ENCODE measurements at regions not wholly inside any gene's neighbourhood (a gene's known extent, or its start where the extent isn't known, plus 50 kb on each side); places are given as distances from the start of the nearest gene placed in this dataset.
A peak's percentile ranks its signal among the peaks of the same experiment; 100 is the strongest.

GRCh38 chr2:217085543-217085942, 225.7 kb upstream of the TNP1 start:
- in situ Hi-C loops (cut with HindIII; ENCODE audit: low pct_ligation_motif_present, low pct_unique_long_range_greater_than_20kb, low sequenced_read_pairs): no loop called here
- no peak for DNase-seq

GRCh38 chr2:217081799-217082198, 221.9 kb upstream of the TNP1 start:
- DNase-seq: no peak
- in situ Hi-C loops (cut with HindIII; ENCODE audit: low pct_ligation_motif_present, low pct_unique_long_range_greater_than_20kb, low sequenced_read_pairs): no loop called here

- in situ Hi-C loops (cut with HindIII; ENCODE audit: low pct_ligation_motif_present, low pct_unique_long_range_greater_than_20kb, low sequenced_read_pairs): no loop called here
- DNase-seq: no peak
Observed at GRCh38 chr2:217079165-217079564, 219.3 kb upstream of the TNP1 start.

- in situ Hi-C loops (cut with HindIII; ENCODE audit: low pct_ligation_motif_present, low pct_unique_long_range_greater_than_20kb, low sequenced_read_pairs): no loop called here
- peak; percentile 64 for DNase-seq
Observed at GRCh38 chr2:217077831-217078407, 218.1 kb upstream of the TNP1 start.

- in situ Hi-C loops (cut with HindIII; ENCODE audit: low pct_ligation_motif_present, low pct_unique_long_range_greater_than_20kb, low sequenced_read_pairs): no loop called here
- DNase-seq: no peak
Observed at GRCh38 chr2:217076657-217077232, 216.9 kb upstream of the TNP1 start.

GRCh38 chr2:217076058-217076435, 216.2 kb upstream of the TNP1 start:
- in situ Hi-C loops (cut with HindIII; ENCODE audit: low pct_ligation_motif_present, low pct_unique_long_range_greater_than_20kb, low sequenced_read_pairs): no loop called here
- no peak for DNase-seq

- DNase-seq: no peak
- in situ Hi-C loops (cut with HindIII; ENCODE audit: low pct_ligation_motif_present, low pct_unique_long_range_greater_than_20kb, low sequenced_read_pairs): no loop called here
Observed at GRCh38 chr2:217075268-217076057, 215.6 kb upstream of the TNP1 start.

- DNase-seq: no peak
- in situ Hi-C loops (cut with HindIII; ENCODE audit: low pct_ligation_motif_present, low pct_unique_long_range_greater_than_20kb, low sequenced_read_pairs): no loop called here
Observed at GRCh38 chr2:217074576-217075255, 214.9 kb upstream of the TNP1 start.

GRCh38 chr2:217071416-217071815, 211.6 kb upstream of the TNP1 start:
- in situ Hi-C loops (cut with HindIII; ENCODE audit: low pct_ligation_motif_present, low pct_unique_long_range_greater_than_20kb, low sequenced_read_pairs): no loop called here
- DNase-seq: no peak

- no peak for DNase-seq
- in situ Hi-C loops (cut with HindIII; ENCODE audit: low pct_ligation_motif_present, low pct_unique_long_range_greater_than_20kb, low sequenced_read_pairs): no loop called here
Observed at GRCh38 chr2:217070611-217071010, 210.7 kb upstream of the TNP1 start.

- in situ Hi-C loops (cut with HindIII; ENCODE audit: low pct_ligation_motif_present, low pct_unique_long_range_greater_than_20kb, low sequenced_read_pairs): no loop called here
- DNase-seq: no peak
Observed at GRCh38 chr2:217070043-217070430, 210.2 kb upstream of the TNP1 start.

- DNase-seq: no peak
- in situ Hi-C loops (cut with HindIII; ENCODE audit: low pct_ligation_motif_present, low pct_unique_long_range_greater_than_20kb, low sequenced_read_pairs): no loop called here
Observed at GRCh38 chr2:217069263-217070042, 209.6 kb upstream of the TNP1 start.

- DNase-seq: no peak
- in situ Hi-C loops (cut with HindIII; ENCODE audit: low pct_ligation_motif_present, low pct_unique_long_range_greater_than_20kb, low sequenced_read_pairs): no loop called here
Observed at GRCh38 chr2:217068677-217069250, 208.9 kb upstream of the TNP1 start.

GRCh38 chr2:217067787-217068186, 207.9 kb upstream of the TNP1 start:
- no peak for DNase-seq
- in situ Hi-C loops (cut with HindIII; ENCODE audit: low pct_ligation_motif_present, low pct_unique_long_range_greater_than_20kb, low sequenced_read_pairs): no loop called here

GRCh38 chr2:217066510-217067270, 206.8 kb upstream of the TNP1 start:
- DNase-seq: no peak
- in situ Hi-C loops (cut with HindIII; ENCODE audit: low pct_ligation_motif_present, low pct_unique_long_range_greater_than_20kb, low sequenced_read_pairs): no loop called here

- in situ Hi-C loops (cut with HindIII; ENCODE audit: low pct_ligation_motif_present, low pct_unique_long_range_greater_than_20kb, low sequenced_read_pairs): no loop called here
Observed at GRCh38 chr2:217065695-217066405, 206.0 kb upstream of the TNP1 start.

GRCh38 chr2:217065012-217065290, 205.1 kb upstream of the TNP1 start:
- in situ Hi-C loops (cut with HindIII; ENCODE audit: low pct_ligation_motif_present, low pct_unique_long_range_greater_than_20kb, low sequenced_read_pairs): no loop called here
- no peak for DNase-seq

More at GRCh38 chr2:217065695-217066405, 206.0 kb upstream of the TNP1 start:
- no peak for DNase-seq

Data from ACHN (cell line).